ENCODE measurements at regions not wholly inside any gene's neighbourhood (a gene's known extent, or its start where the extent isn't known, plus 50 kb on each side); places are given as distances from the start of the nearest gene placed in this dataset.

DNA sequence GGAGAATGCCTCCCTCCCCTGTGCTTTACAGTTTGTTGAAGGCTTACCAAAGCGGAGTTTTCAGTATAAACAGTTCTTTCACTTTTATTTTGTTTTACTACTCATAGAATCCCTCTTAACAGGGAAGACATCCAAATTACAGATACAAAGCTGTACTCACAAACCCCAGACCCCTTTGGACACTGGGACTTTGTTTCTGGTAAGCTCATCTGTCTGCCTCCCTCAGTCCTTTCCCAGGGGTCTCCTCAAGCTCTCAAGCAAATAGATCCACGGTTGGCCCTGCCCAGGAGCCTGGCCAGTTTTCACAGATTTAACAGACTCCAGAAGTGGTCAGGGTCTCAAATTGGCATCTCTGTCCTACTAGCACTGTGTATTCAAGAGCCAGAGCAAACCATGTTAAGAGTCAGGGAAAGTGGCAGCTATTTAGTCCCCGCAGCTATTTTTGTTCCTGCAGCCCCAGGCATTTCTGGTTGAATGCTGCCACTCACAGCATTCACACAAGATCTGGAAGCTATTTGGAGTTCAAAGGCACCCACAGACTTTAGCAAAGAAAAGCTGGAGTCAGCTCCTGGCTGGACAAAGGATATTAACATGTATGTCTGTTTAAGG lies 54.2 kb downstream of the TMEM100 start:
- DNase-seq: peak; percentile 27

DNA sequence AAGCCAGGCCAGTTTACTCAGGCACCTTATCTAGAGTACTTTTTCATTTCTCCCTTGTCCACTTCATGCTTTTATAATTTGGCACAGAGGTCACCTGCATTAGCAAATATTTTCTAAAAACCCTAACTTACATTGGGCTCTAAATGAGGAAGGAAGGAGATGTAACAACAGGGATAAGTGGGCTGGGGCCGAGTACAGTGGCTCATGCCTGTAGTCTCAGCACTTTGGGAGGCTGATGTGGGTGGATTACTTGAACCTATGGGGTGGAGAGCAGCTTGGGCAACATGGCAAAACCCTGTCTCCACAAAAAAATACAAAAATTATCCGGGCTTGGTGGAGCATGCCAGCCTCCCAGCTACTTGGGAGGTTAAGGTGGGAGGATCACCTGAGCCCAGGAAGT lies 55.9 kb downstream of the TMEM100 start:
- no peak for DNase-seq

DNA sequence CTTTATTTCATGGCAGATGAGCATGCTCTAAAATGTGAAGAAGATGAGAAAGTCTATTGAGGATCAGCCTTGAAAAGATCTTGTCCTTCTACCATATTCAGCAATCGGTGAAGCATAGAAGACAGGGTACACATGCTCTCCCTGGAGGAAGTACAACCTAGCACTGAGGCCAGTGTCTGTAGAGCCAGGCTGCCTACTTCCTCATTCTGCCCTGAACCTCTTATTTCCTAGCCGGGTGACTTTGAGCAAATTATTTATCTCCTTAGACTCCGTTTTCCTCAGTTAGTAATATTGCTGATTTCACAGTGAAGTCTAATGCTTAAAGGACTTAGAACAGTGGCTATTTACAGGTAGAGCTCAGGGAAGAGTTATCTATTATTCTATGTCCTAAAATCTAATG lies 58.4 kb downstream of the TMEM100 start:
- no peak for DNase-seq

DNA sequence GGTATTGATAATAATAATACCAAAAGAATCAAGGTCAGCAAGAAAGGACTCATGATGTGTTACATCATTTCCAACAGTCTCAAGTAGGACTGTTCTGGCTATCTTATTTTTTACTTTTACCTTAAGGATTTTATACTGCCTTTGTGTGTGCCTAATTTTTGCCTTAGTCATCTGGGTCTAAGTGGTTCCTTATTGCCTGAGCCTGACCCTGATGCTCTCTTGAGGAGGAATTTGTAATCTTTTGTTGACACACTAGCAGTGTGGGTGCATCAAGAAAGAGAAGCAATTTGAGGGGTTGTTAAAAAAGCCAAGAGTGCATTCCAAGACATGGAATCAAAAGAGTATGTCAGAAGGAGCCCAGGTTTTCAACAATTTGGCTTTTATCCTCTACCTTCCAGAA lies 59.3 kb downstream of the TMEM100 start:
- no peak for DNase-seq

DNA sequence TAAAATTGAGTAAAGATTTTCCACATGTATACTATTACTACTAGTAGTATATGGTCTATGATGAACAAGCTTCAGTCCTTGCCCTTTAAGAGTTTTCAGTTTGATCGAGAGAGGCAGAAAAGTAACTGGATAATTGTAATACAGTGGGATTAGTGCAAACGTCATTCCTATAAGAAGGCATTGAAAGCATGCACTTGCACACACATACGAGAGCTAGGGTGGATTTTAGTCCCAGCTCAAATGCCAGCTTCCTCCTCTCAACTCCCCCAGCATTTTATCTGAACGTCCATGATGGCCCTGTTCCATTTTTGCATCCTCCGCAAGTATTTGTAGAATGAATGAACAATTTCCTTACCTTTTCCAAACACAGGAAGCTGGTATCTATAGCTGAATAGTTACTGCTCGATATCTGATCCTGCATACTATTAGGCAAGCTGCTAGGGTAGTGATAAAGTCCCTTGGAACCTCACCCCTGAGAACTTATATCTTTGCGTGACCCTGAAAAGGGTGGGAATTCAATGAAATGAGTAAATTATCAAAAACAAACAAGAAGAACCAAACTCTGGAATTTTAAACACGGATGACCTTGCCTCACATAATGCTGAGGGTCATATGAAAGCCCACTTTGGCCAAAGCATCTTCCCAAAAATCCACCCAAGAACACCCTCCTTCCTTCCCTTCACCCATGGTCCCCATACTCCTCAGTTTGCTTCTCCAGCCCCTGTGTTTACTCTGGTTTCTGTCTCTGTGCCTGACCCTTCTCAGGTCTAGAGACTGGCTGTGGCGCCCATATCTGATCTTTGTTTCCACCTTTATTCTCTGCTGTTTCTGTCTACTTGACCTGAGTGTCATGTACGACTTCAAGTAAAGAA lies 60.5 kb downstream of the TMEM100 start:
- no peak for DNase-seq

DNA sequence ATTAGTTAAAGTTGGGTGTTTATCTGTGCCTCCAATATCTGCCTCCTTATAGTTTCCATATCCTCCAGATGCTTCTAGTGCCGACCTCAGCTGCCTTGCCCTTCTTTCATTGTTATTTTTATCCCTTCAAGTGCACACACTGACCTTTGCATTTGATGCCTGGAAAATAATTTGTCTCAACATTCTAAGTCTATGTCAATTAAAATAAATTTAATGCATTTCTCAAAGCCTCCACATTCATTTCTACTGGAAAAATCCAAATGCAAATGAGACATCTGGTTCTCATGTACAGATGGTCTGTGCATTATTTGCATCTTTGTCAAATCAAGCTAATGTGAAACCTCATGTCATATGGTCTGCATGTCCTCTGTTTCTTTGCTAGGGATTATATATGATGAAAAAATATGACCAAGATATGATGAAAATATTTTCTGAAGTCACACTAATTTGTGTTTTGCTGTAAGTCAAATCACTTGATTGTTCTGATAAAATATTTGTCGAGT lies 61.4 kb downstream of the TMEM100 start:
- no peak for DNase-seq

DNA sequence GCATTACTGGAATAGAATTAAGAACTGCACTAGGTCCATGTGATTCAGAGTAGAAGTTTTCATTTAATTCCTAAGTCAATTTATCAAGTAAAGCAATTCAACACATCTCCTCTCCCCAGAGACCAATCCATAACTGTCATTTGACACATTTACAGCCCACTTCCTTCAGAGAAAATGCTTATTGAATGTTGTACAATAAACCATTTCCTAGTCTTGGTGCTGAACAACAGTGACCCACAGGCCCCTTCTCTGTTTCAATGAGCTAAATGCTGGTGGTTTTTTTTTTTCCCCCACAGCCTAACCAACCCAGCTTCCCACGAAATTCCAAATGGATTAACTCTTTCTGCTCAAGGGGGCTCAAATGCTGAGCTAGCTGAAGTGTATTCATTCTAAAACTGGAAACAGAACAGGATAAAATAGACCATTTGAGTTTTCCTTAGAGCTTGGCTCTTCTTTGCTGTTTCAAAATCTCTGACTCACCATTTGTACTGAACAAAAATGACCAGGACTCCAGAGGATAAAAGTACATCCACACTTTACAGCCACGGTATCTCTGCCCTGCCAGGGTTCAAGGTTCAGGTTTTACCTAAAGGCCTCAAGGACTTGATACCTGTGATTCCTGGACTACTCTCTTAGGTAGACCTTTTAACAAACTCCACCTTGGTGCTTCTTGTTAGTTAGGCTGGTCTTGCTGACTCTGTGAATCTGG lies 62.3 kb downstream of the TMEM100 start:
- peak; percentile 23 for DNase-seq

DNA sequence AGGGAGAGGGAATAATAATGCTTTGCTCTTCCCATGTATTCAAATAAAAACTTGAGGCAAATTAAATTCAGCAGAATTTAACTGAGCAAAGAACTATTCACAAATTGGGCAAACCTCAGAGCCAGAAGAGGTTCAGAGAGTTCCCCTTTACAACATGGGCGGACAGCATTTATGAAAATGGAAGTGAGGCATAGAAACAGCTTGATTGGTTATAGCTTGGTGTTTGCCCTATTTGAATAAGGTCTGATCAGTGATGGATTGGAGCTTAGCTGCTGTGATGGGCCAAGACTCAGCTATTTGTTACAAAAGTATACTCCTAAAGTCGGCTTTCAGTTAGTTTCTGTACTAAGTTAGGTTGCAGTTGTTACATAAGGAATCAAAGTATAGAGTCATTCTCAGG lies 63.0 kb downstream of the TMEM100 start:
- no peak for DNase-seq

DNA sequence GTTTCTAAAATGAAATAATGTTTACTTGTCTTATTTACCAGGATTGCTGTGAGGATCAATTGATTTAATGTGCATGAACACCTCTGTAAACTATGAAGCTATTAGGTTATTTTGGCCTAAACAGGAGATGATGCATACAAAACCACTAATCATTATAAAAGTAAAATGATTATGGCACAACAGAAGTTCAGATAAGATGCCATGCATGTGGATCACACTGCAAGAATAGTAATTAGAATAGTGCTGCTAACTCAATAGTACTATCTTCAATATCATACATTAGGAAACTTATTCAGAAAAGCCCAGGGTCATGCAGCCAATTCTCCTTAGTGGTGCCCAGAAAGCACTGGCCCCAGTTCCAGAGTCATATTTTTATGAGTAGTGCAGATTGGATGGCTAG lies 66.9 kb downstream of the TMEM100 start:
- DNase-seq: no peak

DNA sequence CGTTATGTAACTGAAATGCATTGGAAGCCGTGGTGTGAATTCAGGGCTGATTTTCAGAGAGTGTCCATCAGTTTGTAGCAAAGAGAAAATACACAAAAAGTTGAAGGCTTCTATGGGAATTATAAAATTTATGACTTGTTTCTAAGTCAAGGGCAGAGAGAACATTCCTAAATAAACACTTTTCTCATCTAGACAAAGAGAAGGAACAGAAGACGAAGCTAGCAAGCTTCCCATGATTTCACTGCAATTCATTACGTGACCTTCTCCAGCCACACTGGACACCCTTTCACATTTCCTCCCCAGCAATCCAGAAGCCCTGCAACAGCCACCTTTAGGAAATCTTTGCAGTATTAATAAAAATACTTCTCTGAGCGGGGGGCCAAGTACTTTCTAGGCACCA lies 67.8 kb downstream of the TMEM100 start:
- DNase-seq: no peak

DNA sequence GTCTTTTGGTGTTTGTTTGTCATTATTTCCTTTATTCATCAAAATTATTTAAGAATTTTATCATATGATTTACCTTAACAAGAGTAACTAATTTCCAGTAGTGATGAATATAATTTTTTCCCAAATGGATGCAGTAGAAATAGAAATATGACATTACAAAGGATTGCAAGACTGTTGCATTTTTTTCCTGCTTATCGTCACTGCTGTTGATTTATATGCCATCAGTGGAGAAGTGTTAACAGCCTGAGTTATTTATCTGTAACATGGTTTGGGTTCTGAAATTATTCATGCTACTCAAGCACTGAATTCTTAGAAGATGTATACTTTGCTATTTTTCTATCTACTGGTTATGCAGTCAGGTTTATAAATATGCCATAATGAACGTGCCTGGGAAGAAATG lies 68.6 kb downstream of the TMEM100 start:
- DNase-seq: no peak

DNA sequence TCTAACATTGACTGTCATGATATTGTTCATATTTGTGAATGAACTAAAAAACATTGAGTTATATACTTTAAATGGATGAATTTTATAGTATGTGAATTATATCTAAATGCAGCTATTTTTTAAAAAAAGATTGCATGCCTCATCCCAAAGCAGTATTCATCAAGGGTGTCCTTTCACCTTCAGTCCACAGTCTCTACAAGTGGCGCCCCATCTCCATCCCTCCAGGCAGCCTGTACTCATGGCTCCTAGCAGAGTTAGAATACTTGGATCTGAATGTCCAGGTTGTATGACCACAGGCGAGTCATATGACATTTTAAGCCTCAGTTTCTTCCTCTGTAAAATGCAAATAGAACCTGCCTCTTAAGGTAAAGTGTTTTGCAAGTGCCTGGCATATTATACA lies 69.8 kb downstream of the TMEM100 start:
- DNase-seq: no peak

DNA sequence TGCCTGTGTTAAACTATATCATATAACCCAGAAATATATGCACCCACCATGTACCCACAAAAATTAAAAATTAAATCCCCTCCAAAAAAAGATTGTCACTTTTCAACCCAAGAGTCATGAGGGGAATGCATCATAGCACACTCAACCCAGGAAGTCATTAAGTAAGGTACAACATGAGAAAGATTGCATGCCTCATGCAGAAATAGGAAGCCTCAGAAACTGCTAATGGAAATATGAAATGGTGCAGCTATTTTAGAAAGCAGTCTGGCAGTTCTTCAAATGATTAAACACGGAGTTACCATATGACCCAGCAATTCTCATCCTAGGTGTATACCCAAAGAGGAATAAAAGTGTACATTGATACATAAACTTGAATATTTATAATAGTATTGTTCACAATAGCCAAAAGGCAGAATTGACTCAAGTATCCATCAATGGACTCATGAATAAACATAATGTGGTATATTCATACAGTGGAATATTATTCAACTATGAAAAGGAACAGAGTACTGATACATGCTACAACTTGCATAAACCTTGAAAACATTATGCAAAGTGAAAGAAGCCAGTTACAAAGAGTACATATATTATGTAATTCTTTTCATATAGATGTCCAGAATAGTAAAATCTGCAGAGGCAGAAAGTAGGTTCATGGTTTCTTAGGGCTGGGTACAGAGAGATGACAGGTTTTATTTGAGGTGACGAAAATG lies 70.4 kb downstream of the TMEM100 start:
- DNase-seq: no peak

DNA sequence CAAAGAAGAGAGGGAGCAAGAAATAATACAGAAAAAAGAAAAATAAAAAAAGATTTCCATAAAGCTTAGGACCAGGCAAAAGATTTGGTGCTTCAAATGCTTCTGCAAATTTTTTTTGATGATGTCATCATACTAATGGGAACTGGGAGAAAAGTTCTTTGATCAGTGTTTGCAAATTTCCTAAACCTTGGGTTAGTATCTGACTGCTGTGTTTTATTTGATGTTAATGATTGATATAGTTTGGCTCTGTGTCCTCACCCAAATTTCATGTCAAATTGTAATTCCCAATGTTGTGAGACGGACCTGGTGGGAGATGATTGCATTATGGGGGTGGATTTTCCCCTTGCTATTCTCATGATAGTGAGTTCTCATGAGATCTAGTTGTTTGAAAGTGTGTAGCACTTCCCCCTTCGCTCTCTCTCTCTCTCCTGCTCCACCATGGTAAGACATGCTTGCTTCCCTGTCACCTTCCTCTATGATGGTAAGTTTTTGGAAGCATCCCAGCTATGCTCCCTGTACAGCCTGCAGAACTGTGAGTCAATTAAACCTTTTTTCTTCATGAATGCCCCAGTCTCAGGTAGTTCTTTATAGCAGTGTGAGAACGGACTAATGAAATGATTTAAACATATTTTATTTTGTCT lies 72.6 kb downstream of the TMEM100 start:
- DNase-seq: no peak

DNA sequence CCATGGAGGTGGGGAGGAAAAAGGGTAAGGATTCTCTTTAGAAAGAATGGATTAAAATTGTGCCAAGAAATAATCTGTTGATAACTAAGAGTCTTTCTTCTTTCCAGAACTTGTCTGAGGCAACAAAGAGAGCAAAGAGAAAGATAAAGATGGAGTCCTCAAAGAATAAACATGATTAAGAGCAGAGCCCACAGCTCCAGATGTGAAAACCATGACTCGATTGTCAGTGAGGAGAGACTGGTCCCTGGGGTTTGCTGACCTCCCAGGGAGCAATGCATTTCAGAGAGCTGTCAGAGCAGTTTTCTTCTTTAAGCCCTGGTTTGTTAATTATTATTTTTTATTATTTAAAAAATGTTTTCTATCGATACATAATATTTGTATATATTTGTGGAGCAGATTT lies 74.6 kb downstream of the TMEM100 start:
- no peak for DNase-seq

DNA sequence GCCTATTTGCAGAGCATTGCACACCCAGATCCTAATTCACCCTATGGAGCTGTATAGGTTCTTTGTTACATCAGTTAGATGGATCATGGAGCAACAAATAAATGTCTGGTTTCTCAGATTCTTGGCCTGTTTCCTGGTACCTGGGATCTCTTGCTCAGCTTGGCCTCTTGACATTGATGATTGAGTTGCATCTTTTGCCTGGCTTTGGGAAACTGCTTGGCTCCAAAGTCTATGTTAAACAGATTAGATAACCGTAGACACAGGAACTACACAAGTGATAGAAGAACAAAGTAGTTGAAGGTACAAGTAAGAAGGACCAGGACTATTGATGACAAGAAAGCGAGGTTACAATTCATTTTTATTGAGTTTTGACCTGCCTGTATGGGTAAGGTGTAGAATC lies 77.3 kb downstream of the TMEM100 start:
- DNase-seq: no peak

DNA sequence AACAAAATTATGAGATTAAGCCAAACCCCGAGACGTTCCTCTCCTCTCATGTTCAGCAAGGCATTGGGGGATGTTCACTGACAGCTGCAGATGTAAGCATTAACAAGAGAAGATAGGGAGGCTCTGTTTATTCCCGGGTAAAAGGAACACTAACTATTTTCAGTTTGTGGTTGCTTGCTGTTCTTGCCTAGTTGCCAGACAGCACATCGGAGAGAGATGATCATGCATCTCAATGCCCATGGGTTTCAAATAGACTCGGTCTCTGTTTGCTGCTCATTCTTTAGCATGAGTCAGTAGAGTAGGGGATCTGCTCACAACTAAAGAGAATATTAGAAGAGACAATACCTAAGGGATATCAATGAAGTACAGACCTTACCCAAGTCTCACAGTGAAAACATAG lies 78.3 kb downstream of the TMEM100 start:
- no peak for DNase-seq

DNA sequence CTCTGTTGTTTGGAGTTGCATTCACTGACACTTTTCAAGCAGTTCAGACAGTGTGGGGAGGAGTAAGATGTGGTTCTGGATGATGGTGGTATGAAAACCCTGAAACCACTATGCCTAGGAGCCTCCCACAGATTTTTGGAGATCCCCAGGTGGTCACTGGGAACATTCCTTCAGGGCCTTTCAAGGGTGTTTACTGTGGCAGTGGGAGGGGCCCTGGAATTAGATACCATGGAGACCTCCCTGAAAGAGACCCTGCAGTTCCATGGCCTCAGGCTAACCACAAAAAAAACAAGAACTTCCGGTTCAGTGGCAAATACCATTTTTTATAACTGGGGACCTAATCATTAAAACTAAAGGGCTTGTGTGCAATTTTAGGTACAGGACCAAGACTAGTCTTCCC lies 79.9 kb downstream of the TMEM100 start:
- DNase-seq: no peak

DNA sequence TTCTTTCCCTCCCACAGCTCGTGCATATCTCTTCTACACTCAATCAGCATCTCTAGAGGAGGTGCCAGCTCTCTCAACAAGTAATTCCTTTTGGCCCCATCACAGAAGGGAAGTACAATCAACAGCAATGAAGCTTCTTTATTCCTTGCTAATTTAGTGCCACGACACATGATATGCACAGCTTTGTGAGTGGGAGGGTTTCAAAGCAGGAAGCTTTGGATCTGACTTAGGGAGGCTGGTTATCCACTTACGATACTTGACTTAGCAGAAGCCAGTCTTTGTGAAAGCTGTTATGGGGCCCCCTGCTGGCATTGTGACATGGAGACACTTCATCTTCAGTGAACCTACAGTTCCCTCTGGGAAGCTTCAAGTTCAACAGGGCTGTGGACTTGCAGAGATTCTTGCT lies 81.0 kb downstream of the TMEM100 start:
- DNase-seq: peak; percentile 43

DNA sequence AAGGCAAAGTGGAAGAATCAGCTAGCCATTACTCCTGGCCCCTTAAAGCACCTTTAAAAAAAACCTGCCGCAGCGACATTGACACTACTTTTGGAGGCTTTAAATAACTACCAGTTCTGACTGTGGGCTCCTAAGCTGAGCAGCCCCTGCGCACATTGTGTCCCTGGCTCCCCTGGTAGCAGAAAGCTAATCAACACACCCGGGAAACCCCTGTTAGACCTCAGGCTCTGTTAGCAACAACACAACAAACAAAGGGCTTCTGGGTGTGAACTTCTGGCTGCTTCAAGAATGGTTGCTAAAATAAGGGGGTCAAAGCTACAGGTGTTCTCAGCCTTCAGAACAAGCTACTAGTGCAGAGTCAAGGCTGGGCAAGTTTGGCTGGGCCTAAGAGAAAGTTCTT lies 83.6 kb downstream of the TMEM100 start:
- DNase-seq: no peak

DNA sequence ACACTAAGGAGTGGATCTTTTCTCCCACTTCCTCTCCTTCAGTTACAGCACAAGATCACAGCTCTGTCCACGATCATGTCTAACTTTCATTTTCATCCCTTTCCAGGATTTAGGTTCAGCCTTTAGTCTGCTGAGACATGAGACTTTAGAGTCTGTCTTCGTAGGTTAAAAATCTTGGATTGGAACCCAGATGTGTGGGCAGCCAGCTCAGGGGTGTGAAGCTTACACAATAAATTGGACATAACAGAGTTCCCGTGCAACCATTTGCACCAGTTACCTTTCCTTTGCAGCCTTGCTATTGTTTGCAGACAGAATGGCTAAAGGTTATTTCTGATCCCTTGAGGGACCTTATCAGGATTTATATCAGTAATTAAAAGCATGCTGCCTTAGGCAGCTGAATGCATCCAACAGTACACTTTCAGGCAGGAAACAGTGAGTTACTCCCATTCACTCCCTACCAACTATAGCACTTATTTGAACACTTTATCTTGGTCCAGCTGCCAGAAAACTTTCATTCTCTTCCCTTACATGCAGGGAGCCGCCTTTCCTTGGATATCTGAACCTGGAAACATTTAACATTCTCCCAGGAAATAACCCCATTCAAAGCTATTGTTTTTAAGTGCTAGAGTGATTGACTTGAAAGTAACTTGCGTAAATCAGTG lies 87.3 kb downstream of the TMEM100 start:
- peak; percentile 15 for DNase-seq
